ENCODE measurements at regions not wholly inside any gene's neighbourhood (a gene's known extent, or its start where the extent isn't known, plus 50 kb on each side); places are given as distances from the start of the nearest gene placed in this dataset.

DNA sequence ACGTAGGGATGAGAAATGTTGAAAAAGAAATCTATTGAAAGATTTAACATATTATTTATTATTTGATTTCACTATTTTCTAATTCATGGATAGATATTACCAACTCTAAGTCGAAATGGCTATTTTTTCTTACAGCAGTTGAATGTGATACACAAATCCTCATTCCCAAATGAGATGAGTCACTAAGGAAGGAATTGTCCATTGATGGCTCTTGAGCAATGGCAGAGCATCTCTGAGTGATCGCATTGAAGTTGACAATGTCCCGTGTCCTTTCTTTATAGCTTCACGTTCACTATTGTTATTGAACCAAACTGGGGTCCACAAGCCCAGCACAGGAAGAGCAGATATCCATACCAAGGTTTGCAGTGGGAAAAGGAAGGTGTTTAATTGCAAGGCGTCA, 648.3 kb upstream of the SPRY2 start:
- WGBS, 2 donors, result 85 to 86% methylated on average over 6 of the region's 6 CpGs
- no peaks in the 10 kb centered on the region for H3K27me3 ChIP-seq

DNA sequence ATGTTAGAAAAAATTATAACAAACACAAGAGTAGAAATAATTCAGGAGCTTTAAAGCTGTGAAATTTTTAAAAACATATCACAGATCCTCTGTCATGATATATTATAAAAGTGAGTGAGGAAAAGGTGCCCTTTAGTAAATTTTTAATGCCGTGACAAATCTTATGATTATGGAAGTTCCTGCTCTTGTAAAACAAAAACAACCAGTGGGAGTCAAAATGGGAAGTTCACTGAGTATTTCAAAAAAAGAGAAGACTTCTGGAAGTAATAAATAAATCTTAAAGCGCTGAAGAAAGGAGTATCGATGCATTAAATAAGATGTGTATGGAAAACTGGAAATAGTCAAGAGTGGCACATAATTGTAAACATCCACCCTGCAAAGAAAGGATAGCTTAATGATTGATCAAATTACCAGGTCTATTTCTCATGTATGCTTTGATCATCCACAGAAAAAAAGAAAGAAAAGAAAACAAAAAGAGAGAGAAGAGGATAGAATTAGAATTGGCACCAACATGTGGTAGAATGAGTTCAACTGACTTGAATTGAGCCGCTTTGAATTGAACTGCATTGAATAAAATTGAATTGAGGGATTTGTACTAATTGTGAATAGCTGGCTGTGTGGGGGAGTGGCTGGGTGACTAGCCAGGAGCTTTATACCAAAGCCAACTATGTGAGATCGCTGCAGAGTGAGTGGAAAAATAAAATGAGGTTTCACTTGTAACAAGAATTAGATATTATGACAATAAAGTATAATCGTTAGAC, 647.6 kb upstream of the SPRY2 start:
- H3K9me3 ChIP-seq, result no peaks in the 10 kb centered on the region
- no peaks in the 10 kb centered on the region for H3K4me1 ChIP-seq
- 72 to 82% methylated on average over 6 of the region's 6 CpGs for WGBS, 2 donors
- no peak overlapping the region for H3K4me3 ChIP-seq
- TF ChIP-seq EP300 (IDR thresholded peaks at IDR 0.05) (no peak), POLR2A (IDR thresholded peaks at IDR 0.05) (no peak), POLR2AphosphoS5 (IDR thresholded peaks at IDR 0.05) (no peak)
- TF ChIP-seq, protein P1, sequence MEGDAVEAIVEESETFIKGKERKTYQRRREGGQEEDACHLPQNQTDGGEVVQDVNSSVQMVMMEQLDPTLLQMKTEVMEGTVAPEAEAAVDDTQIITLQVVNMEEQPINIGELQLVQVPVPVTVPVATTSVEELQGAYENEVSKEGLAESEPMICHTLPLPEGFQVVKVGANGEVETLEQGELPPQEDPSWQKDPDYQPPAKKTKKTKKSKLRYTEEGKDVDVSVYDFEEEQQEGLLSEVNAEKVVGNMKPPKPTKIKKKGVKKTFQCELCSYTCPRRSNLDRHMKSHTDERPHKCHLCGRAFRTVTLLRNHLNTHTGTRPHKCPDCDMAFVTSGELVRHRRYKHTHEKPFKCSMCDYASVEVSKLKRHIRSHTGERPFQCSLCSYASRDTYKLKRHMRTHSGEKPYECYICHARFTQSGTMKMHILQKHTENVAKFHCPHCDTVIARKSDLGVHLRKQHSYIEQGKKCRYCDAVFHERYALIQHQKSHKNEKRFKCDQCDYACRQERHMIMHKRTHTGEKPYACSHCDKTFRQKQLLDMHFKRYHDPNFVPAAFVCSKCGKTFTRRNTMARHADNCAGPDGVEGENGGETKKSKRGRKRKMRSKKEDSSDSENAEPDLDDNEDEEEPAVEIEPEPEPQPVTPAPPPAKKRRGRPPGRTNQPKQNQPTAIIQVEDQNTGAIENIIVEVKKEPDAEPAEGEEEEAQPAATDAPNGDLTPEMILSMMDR (IDR thresholded peaks at IDR 0.05), result no peak
- ATAC-seq (ENCODE audit: low FRiP score in 2 of 2) (no peak), DNase-seq (no peak)
- H3K36me3 ChIP-seq, result no peaks in the 10 kb centered on the region
- no peak overlapping the region for H3K27ac ChIP-seq
- no peaks in the 10 kb centered on the region for H3K27me3 ChIP-seq

More for the DNA sequence above, 648.3 kb upstream of the SPRY2 start:
- Histone ChIP-seq H3K9me3 (no peaks in the 10 kb centered on the region), H3K27ac (no peak overlapping the region), H3K4me1 (no peaks in the 10 kb centered on the region), H3K36me3 (no peaks in the 10 kb centered on the region), H3K4me3 (no peak overlapping the region)
- ATAC-seq (ENCODE audit: low FRiP score in 2 of 2) (peak in 1 of 2 donors; percentile 64), DNase-seq (no peak)
- TF ChIP-seq POLR2AphosphoS5 (IDR thresholded peaks at IDR 0.05), result no peak

DNA sequence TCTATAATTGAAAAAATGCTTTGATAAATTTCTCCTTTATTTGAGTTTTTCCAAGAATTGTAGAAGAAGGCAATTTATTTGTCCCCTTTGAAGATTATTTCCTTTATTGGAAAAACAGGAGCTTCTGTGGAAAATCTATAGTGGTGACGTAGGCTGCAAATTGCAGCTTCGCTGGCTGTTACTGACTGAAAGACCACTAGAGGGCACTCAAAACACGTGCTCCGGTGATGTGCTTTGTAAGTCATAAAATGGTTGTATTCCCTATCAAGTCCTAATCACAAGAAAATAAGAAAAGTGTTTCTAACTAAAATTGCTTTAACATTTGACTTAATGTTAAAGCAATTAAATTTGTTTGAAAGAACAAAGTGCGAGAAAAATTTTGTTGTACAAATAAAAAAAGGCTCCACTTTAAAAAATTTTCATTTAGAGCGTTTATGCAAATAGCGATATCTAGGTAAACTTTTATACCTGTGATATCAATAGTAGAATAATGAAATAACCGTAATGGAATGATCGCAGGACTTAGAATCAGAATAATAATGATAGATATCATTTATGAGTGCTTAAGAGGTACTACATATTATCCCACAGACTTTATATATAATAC, 638.2 kb upstream of the SPRY2 start:
- no peak overlapping the region for H3K27ac ChIP-seq
- no peaks in the 10 kb centered on the region for H3K9me3 ChIP-seq
- 43 to 45% methylated on average over 9 of the region's 9 CpGs for WGBS, 2 donors
- TF ChIP-seq, protein P1 (IDR thresholded peaks at IDR 0.05), result peak; percentile 14 to 68 (median 58)
- no peak for TF ChIP-seq EP300 (IDR thresholded peaks at IDR 0.05)
- peak in 1 of 2 donors; percentile 85 for ATAC-seq (ENCODE audit: low FRiP score in 2 of 2)
- H3K27me3 ChIP-seq, result no peaks in the 10 kb centered on the region
- H3K4me1 ChIP-seq, result no peaks in the 10 kb centered on the region
- H3K36me3 ChIP-seq, result no peaks in the 10 kb centered on the region
- H3K4me3 ChIP-seq, result no peak overlapping the region
- DNase-seq, result peak in 1 of 2 donors; percentile 37

DNA sequence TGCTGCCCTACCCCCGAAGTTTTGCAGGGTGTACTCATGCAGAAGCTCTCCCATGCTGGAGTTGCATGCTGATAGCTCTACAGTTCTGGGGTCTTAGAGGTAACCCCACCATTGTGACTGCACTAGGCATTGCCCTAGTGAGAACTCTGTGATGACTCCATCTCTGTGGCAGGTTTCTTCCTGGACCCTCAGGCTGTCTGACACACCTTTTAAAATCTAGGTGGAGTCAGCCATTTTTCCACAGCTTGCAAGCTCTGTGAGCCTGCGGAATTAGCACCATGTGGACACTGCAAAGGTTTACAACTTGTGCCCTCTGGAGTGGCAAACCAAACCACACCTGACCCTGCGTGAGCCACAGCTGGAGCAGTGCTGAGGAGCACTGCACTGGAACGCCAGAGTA, 636.2 kb upstream of the SPRY2 start:
- ATAC-seq (ENCODE audit: low FRiP score in 2 of 2) (no peak), DNase-seq (no peak)
- H3K4me3 ChIP-seq, result no peak overlapping the region
- H3K27me3 ChIP-seq, result no peaks in the 10 kb centered on the region
- no peak for TF ChIP-seq POLR2A (IDR thresholded peaks at IDR 0.05)
- no peak for TF ChIP-seq POLR2AphosphoS5 (IDR thresholded peaks at IDR 0.05)
- TF ChIP-seq, protein P1 (IDR thresholded peaks at IDR 0.05), result no peak
- TF ChIP-seq EP300 (IDR thresholded peaks at IDR 0.05), result no peak
- H3K9me3 ChIP-seq, result no peaks in the 10 kb centered on the region
- no peaks in the 10 kb centered on the region for H3K36me3 ChIP-seq
- WGBS, 2 donors, result 90 to 93% methylated on average over 4 of the region's 4 CpGs
- no peak overlapping the region for H3K27ac ChIP-seq
- H3K4me1 ChIP-seq, result no peaks in the 10 kb centered on the region

DNA sequence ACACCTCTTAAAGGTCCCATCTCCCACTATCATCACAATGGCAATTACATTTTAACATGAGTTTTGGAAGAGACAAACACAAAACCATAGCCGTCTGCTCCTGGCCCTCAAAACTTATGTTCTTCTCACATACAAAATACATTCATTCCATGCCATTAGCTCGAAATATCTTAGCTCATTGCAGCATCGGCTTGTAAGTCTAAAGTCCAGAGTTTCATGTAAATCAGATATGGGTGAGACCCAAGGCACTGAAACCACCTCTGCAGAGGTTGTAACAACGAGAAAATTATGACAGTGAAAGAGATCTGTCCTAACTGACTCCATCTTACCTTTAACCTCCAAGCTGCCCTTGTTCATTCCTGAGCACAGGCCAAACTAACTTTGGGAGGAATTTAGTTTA, 635.0 kb upstream of the SPRY2 start:
- Histone ChIP-seq H3K4me1 (no peaks in the 10 kb centered on the region), H3K36me3 (no peaks in the 10 kb centered on the region), H3K27me3 (no peaks in the 10 kb centered on the region), H3K27ac (no peak overlapping the region), H3K9me3 (no peaks in the 10 kb centered on the region), H3K4me3 (no peak overlapping the region)
- TF ChIP-seq, protein P1 (IDR thresholded peaks at IDR 0.05), result no peak
- TF ChIP-seq EP300 (IDR thresholded peaks at IDR 0.05), result no peak
- no peak for TF ChIP-seq POLR2A (IDR thresholded peaks at IDR 0.05)
- no peak for TF ChIP-seq POLR2AphosphoS5 (IDR thresholded peaks at IDR 0.05)
- DNase-seq (no peak), ATAC-seq (ENCODE audit: low FRiP score in 2 of 2) (no peak)
- WGBS, 2 donors, result 83 to 87% methylated on average over 4 of the region's 4 CpGs

All from upper lobe of left lung (tissue), 6 donors.